GM19239 (cell line): ENCODE measurements at regions not wholly inside any gene's neighbourhood (a gene's known extent, or its start where the extent isn't known, plus 50 kb on each side); places are given as distances from the start of the nearest gene placed in this dataset.
A peak's percentile ranks its signal among the peaks of the same experiment; 100 is the strongest.
"Not testable (repeated sequence)": the region's sequence is repeated elsewhere in the genome, so short reads cannot be mapped to it uniquely, and the experiment has no call there.

Experiments
- DNase-seq: peaks from one replicate; pipeline ENCODE4 v3.0.0; 2011; ENCODE audit warnings: low spot score; ENCODE audit not compliant: insufficient read length
- FAIRE-seq: peaks from 2 replicates; lab custom pipeline; 2011; peaks lifted over from hg19 to GRCh38; lab: Jason Lieb, UNC

GRCh38 chr2:19111354-19111753, 247.1 kb downstream of the OSR1 start:
- FAIRE-seq = no peak
- DNase-seq = no peak

GRCh38 chr2:19109518-19109917, 248.9 kb downstream of the OSR1 start:
- DNase-seq (no peak), FAIRE-seq (no peak)

- no peak for FAIRE-seq
- DNase-seq = no peak
Measured at GRCh38 chr2:19106376-19106775, 252.0 kb downstream of the OSR1 start.

- no peak for DNase-seq
- no peak for FAIRE-seq
Measured at GRCh38 chr2:19104503-19104902, 253.9 kb downstream of the OSR1 start.

GRCh38 chr2:19102696-19103423, 255.6 kb downstream of the OSR1 start:
- FAIRE-seq = no peak

GRCh38 chr2:19101968-19102367, 256.5 kb downstream of the OSR1 start:
- FAIRE-seq = no peak
- no peak for DNase-seq

More at GRCh38 chr2:19102696-19103423, 255.6 kb downstream of the OSR1 start:
- DNase-seq = no peak

GRCh38 chr2:19100570-19100969, 257.9 kb downstream of the OSR1 start:
- FAIRE-seq (no peak), DNase-seq (no peak)

GRCh38 chr2:19099181-19099580, 259.2 kb downstream of the OSR1 start:
- DNase-seq (no peak), FAIRE-seq (peak; percentile 31)

- FAIRE-seq = no peak
- no peak for DNase-seq
Measured at GRCh38 chr2:19098467-19099160, 259.8 kb downstream of the OSR1 start.

- FAIRE-seq, DNase-seq: not testable (repeated sequence)
Measured at GRCh38 chr2:19089476-19089875, 268.9 kb downstream of the OSR1 start.

- no peak for DNase-seq
- FAIRE-seq = no peak
Measured at GRCh38 chr2:19086231-19086651, 272.2 kb downstream of the OSR1 start.

GRCh38 chr2:19078709-19079108, 279.7 kb downstream of the OSR1 start:
- DNase-seq = no peak
- FAIRE-seq = no peak

GRCh38 chr2:19073522-19073921, 284.9 kb downstream of the OSR1 start:
- DNase-seq (no peak), FAIRE-seq (no peak)

GRCh38 chr2:19072161-19072560, 286.3 kb downstream of the OSR1 start:
- DNase-seq = no peak
- no peak for FAIRE-seq

- FAIRE-seq (no peak), DNase-seq (no peak)
Measured at GRCh38 chr2:19070886-19071285, 287.5 kb downstream of the OSR1 start.

- no peak for FAIRE-seq
- DNase-seq = no peak
Measured at GRCh38 chr2:19068206-19068605, 290.2 kb downstream of the OSR1 start.

- DNase-seq (no peak), FAIRE-seq (no peak)
Measured at GRCh38 chr2:19062370-19062769, 296.1 kb downstream of the OSR1 start.

GRCh38 chr2:19059076-19059475, 299.3 kb downstream of the OSR1 start:
- DNase-seq (no peak), FAIRE-seq (no peak)

- FAIRE-seq (no peak), DNase-seq (no peak)
Measured at GRCh38 chr2:19051203-19051831, 307.1 kb downstream of the OSR1 start.

GRCh38 chr2:19050354-19050753, 308.1 kb downstream of the OSR1 start:
- DNase-seq (no peak), FAIRE-seq (no peak)

GRCh38 chr2:19048593-19049266, 309.7 kb downstream of the OSR1 start:
- DNase-seq (no peak), FAIRE-seq (no peak)
